ENCODE measurements at regions not wholly inside any gene's neighbourhood (a gene's known extent, or its start where the extent isn't known, plus 50 kb on each side); places are given as distances from the start of the nearest gene placed in this dataset.

- TF ChIP-seq POLR2AphosphoS5 (IDR thresholded peaks at IDR 0.05; ENCODE audit: low read depth) (no peak), GABPA (IDR thresholded peaks at IDR 0.05; ENCODE audit: low read depth) (no peak), SPI1 (IDR thresholded peaks at IDR 0.05; ENCODE audit: borderline replicate concordance, low read depth) (peak; percentile 57)
- TF ChIP-seq, protein P1, sequence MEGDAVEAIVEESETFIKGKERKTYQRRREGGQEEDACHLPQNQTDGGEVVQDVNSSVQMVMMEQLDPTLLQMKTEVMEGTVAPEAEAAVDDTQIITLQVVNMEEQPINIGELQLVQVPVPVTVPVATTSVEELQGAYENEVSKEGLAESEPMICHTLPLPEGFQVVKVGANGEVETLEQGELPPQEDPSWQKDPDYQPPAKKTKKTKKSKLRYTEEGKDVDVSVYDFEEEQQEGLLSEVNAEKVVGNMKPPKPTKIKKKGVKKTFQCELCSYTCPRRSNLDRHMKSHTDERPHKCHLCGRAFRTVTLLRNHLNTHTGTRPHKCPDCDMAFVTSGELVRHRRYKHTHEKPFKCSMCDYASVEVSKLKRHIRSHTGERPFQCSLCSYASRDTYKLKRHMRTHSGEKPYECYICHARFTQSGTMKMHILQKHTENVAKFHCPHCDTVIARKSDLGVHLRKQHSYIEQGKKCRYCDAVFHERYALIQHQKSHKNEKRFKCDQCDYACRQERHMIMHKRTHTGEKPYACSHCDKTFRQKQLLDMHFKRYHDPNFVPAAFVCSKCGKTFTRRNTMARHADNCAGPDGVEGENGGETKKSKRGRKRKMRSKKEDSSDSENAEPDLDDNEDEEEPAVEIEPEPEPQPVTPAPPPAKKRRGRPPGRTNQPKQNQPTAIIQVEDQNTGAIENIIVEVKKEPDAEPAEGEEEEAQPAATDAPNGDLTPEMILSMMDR (IDR thresholded peaks at IDR 0.05; ENCODE audit: insufficient read depth, low read length), result no peak
- TF ChIP-seq, protein P2, sequence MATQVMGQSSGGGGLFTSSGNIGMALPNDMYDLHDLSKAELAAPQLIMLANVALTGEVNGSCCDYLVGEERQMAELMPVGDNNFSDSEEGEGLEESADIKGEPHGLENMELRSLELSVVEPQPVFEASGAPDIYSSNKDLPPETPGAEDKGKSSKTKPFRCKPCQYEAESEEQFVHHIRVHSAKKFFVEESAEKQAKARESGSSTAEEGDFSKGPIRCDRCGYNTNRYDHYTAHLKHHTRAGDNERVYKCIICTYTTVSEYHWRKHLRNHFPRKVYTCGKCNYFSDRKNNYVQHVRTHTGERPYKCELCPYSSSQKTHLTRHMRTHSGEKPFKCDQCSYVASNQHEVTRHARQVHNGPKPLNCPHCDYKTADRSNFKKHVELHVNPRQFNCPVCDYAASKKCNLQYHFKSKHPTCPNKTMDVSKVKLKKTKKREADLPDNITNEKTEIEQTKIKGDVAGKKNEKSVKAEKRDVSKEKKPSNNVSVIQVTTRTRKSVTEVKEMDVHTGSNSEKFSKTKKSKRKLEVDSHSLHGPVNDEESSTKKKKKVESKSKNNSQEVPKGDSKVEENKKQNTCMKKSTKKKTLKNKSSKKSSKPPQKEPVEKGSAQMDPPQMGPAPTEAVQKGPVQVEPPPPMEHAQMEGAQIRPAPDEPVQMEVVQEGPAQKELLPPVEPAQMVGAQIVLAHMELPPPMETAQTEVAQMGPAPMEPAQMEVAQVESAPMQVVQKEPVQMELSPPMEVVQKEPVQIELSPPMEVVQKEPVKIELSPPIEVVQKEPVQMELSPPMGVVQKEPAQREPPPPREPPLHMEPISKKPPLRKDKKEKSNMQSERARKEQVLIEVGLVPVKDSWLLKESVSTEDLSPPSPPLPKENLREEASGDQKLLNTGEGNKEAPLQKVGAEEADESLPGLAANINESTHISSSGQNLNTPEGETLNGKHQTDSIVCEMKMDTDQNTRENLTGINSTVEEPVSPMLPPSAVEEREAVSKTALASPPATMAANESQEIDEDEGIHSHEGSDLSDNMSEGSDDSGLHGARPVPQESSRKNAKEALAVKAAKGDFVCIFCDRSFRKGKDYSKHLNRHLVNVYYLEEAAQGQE (IDR thresholded peaks at IDR 0.05; ENCODE audit: insufficient replicate concordance, low read depth), result no peak
These were observed 269.2 kb upstream of the CTNNB1 start for GRCh38 chr3:40930131-40930538.
